ENCODE measurements at regions not wholly inside any gene's neighbourhood (a gene's known extent, or its start where the extent isn't known, plus 50 kb on each side); places are given as distances from the start of the nearest gene placed in this dataset.

DNA sequence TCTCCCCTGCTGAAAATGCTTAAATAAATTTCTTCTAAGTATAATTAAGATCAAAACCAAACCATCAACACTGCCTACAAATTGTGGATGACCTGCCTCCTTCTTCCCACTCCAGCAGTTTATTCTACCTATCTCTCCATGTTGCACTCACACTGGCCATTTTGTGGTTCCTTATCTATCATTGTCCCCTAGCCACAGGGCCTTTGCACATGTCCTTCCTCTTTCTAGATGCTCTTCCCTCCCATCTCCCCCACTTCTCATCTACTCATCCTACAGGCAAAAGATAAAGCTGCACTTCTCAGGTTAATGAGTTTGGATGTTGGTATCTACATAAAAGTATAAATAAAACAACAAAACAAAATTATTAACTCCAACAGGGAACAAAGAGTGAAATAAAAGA is 70.6 kb upstream of the CCNG1 start:
- no peaks in the 10 kb centered on the region for H3K27me3 Mint-ChIP-seq (ENCODE audit: low read depth)

More for the DNA sequence above, 70.6 kb upstream of the CCNG1 start:
- Mint-ChIP-seq H3K4me1 (peaks cover 10% of the 10 kb centered on the region in 2 experiments; a peak in 3 of 4 replicates), H3K9me3 (peaks cover 7 to 12% of the 10 kb centered on the region in 2 experiments; a peak in 4 of 5 replicates), H3K4me3 (no peak overlapping the region), H3K27ac (no peak overlapping the region), H3K36me3 (ENCODE audit: insufficient read depth in 1 of 3, low read depth in 3 of 3) (peaks cover 4 to 14% (median 9%) of the 10 kb centered on the region in 3 experiments; a peak in 6 of 7 replicates)
- H2BK15ac ChIP-seq (ENCODE audit: low read depth, low read length): no peak overlapping the region
- no peak overlapping the region for H3K27ac ChIP-seq (ENCODE audit: insufficient read length, low read depth, low read length)
- no peak overlapping the region for H2AFZ ChIP-seq (ENCODE audit: low read length)
- no peaks in the 10 kb centered on the region for H3K27me3 ChIP-seq (ENCODE audit: insufficient read depth, low read length)
- no peak overlapping the region for H3K14ac ChIP-seq (ENCODE audit: insufficient read depth, low read length)
- H3T11ph ChIP-seq (ENCODE audit: low read length): no peak overlapping the region
- no peak overlapping the region for H2AK5ac ChIP-seq (ENCODE audit: insufficient read length, low read length)
- H4K20me1 ChIP-seq (ENCODE audit: control insufficient read depth, insufficient read depth, insufficient read length): no peaks in the 10 kb centered on the region
- H4K91ac ChIP-seq (ENCODE audit: insufficient read length, low read depth, low read length): no peak overlapping the region
- H3K4ac ChIP-seq (ENCODE audit: low read depth, low read length): no peak overlapping the region
- no peak overlapping the region for H3K9ac ChIP-seq (ENCODE audit: extremely low read depth, insufficient read length, low read length)
- H3K18ac ChIP-seq (ENCODE audit: insufficient read length, low read depth, low read length): no peak overlapping the region
- no peak overlapping the region for H2BK12ac ChIP-seq (ENCODE audit: insufficient read length, low read depth, low read length)
- peaks cover 4% of the 10 kb centered on the region for H3K9me3 ChIP-seq (ENCODE audit: control insufficient read depth, low read depth, low read length)
- no peak overlapping the region for H3K4me2 ChIP-seq (ENCODE audit: insufficient read depth, insufficient read length, low read length)
- H4K8ac ChIP-seq (replicated peaks; ENCODE audit: insufficient read length, low read depth, low read length): no peak overlapping the region
- no peak overlapping the region for H3K56ac ChIP-seq (ENCODE audit: insufficient read length, low read depth, low read length)
- H3K23me2 ChIP-seq (ENCODE audit: insufficient read length, low read depth, low read length, poor library complexity, severe bottlenecking): no peaks in the 10 kb centered on the region
- H3K4me1 ChIP-seq (ENCODE audit: insufficient read depth, low read length): no peaks in the 10 kb centered on the region
- H4K5ac ChIP-seq (ENCODE audit: insufficient read length, low read depth, low read length): no peak overlapping the region
- no peaks in the 10 kb centered on the region for H3K79me2 ChIP-seq (ENCODE audit: insufficient read depth, low read length)
- H3K23ac ChIP-seq (ENCODE audit: insufficient read length, low read depth, low read length): no peak overlapping the region
- H2BK5ac ChIP-seq (ENCODE audit: insufficient read length, low read length): no peak overlapping the region
- DNase-seq: no peak
- TF ChIP-seq, protein P1, sequence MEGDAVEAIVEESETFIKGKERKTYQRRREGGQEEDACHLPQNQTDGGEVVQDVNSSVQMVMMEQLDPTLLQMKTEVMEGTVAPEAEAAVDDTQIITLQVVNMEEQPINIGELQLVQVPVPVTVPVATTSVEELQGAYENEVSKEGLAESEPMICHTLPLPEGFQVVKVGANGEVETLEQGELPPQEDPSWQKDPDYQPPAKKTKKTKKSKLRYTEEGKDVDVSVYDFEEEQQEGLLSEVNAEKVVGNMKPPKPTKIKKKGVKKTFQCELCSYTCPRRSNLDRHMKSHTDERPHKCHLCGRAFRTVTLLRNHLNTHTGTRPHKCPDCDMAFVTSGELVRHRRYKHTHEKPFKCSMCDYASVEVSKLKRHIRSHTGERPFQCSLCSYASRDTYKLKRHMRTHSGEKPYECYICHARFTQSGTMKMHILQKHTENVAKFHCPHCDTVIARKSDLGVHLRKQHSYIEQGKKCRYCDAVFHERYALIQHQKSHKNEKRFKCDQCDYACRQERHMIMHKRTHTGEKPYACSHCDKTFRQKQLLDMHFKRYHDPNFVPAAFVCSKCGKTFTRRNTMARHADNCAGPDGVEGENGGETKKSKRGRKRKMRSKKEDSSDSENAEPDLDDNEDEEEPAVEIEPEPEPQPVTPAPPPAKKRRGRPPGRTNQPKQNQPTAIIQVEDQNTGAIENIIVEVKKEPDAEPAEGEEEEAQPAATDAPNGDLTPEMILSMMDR (conservative IDR thresholded peaks at IDR 0.05): no peak
- no peak overlapping the region for H2BK20ac ChIP-seq (ENCODE audit: low read depth, low read length, poor library complexity, severe bottlenecking)
- no peaks in the 10 kb centered on the region for H3K79me1 ChIP-seq (ENCODE audit: insufficient read depth, low read depth, low read length, poor library complexity, severe bottlenecking)
- no peak overlapping the region for H2BK120ac ChIP-seq (ENCODE audit: low read depth, low read length, poor library complexity, severe bottlenecking)
